ENCODE measurements at regions not wholly inside any gene's neighbourhood (a gene's known extent, or its start where the extent isn't known, plus 50 kb on each side); places are given as distances from the start of the nearest gene placed in this dataset.

- Histone ChIP-seq H3K27ac (no peak overlapping the region), H3K9me3 (peaks cover 0 to 7% (median 0%) of the 10 kb centered on the region in 11 donors), H3K36me3 (no peaks in the 10 kb centered on the region), H3K4me1 (no peaks in the 10 kb centered on the region), H3K27me3 (no peaks in the 10 kb centered on the region), H3K4me3 (no peak overlapping the region)
- DNase-seq = no peak
- no peak for ATAC-seq
- TF ChIP-seq CTCF (IDR thresholded peaks at IDR 0.05) = no peak
- intact Hi-C loops (cut with DNase I) = no loop called here
These were observed 382.3 kb upstream of the LRRC7 start for GRCh38 chr1:69185378-69185777.

DNA sequence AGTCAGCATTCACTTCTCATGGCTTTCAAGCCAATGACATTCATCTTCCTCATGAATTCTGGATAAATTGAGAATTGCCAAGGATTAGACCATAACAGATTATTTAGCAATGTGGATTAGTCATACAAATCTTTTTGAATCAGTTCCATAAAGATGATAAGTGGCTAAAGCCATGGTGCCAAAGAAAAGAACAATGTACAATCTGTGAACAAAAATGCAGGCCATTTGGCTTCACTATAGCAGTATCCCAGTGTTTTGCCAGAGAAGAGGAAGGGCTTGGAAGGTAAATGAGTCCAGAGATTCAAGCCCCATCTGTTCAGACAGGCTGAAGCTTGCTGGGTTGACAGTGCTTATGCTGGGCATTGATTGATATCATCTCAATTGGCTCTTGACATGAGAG, 376.4 kb upstream of the LRRC7 start:
- H3K4me3 ChIP-seq = no peak overlapping the region
- H3K9me3 ChIP-seq = peaks cover 0 to 7% (median 0%) of the 10 kb centered on the region in 11 donors
- peaks cover 0 to 7% (median 0%) of the 10 kb centered on the region in 9 donors for H3K4me1 ChIP-seq
- H3K27ac ChIP-seq = no peak overlapping the region
- ATAC-seq = no peak
- no peaks in the 10 kb centered on the region for H3K27me3 ChIP-seq
- intact Hi-C loops (cut with DNase I) = no loop called here
- H3K36me3 ChIP-seq = no peaks in the 10 kb centered on the region
- no peak for DNase-seq
- TF ChIP-seq CTCF (IDR thresholded peaks at IDR 0.05) = no peak

DNA sequence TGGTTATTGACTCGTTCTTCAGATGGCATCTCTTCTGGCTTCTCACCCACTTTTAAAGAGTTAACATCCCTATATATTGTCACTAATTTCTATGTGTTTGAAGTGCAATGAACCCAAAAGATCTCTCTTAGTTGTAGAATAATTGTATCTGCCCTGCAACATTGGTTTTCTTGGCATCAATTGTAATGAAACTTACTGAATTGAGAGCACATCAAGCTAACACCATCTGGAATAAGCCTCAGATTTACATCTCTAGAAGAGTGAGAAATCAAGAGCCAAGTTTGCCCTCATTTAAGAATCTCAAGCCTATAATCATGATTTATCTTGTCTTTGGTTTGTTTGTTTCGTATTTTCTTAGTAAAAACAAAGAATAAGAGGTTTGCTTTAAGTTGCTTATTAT, 372.6 kb upstream of the LRRC7 start:
- 76 to 82% methylated on average over 2 of the region's 2 CpGs for WGBS, 2 donors
- no peaks in the 10 kb centered on the region for H3K36me3 ChIP-seq
- no peak for TF ChIP-seq CTCF (IDR thresholded peaks at IDR 0.05)
- ATAC-seq (no peak), DNase-seq (no peak)
- H3K9me3 ChIP-seq = no peaks in the 10 kb centered on the region
- H3K4me3 ChIP-seq = no peak overlapping the region
- no peaks in the 10 kb centered on the region for H3K27me3 ChIP-seq
- intact Hi-C loops (cut with DNase I) = no loop called here
- H3K27ac ChIP-seq = no peak overlapping the region
- H3K4me1 ChIP-seq = peaks cover 0 to 7% (median 0%) of the 10 kb centered on the region in 9 donors

- WGBS, 2 donors = 71 to 76% methylated on average over 3 of the region's 3 CpGs
These were observed 371.7 kb upstream of the LRRC7 start for GRCh38 chr1:69196071-69196470.

More at GRCh38 chr1:69196071-69196470, 371.7 kb upstream of the LRRC7 start:
- intact Hi-C loops (cut with DNase I) = no loop called here
- ATAC-seq = no peak
- H3K4me1 ChIP-seq = peaks cover 0 to 3% (median 0%) of the 10 kb centered on the region in 9 donors
- DNase-seq = no peak
- no peaks in the 10 kb centered on the region for H3K36me3 ChIP-seq
- no peak overlapping the region for H3K4me3 ChIP-seq
- no peaks in the 10 kb centered on the region for H3K27me3 ChIP-seq
- TF ChIP-seq CTCF (IDR thresholded peaks at IDR 0.05) = no peak
- no peaks in the 10 kb centered on the region for H3K9me3 ChIP-seq
- H3K27ac ChIP-seq = no peak overlapping the region

Measured in heart right ventricle (tissue), 16 donors.